ENCODE measurements at regions not wholly inside any gene's neighbourhood (a gene's known extent, or its start where the extent isn't known, plus 50 kb on each side); places are given as distances from the start of the nearest gene placed in this dataset.

GRCh38 chr4:31998807-31999206 is 1278.6 kb downstream of the PCDH7 start:
- TF ChIP-seq CTCF (IDR thresholded peaks at IDR 0.05) = no peak
- no peak for TF ChIP-seq EZH2phosphoT487 (IDR thresholded peaks at IDR 0.05)
- TF ChIP-seq EZH2 (IDR thresholded peaks at IDR 0.05) = no peak

All from neural progenitor cell (in vitro differentiated cells).